H1 (cell line): ENCODE measurements at regions not wholly inside any gene's neighbourhood (a gene's known extent, or its start where the extent isn't known, plus 50 kb on each side); places are given as distances from the start of the nearest gene placed in this dataset.

Source experiments
- ASH2L ChIP-seq: fragments of 200-600, 300-600 bp; sonication (generic); IDR thresholded peaks from one replicate; pipeline ENCODE4 v1.7.1; 2017; ENCODE audit warnings: low read length
- BCL11A ChIP-seq, 2 experiments: IDR thresholded peaks; one replicate each; pipeline ENCODE4 v1.6.1; 2011; ENCODE audit warnings: low read depth in 2 of 2, low read length in 2 of 2, mild to moderate bottlenecking in 2 of 2
- EGR1 ChIP-seq: IDR thresholded peaks from 2 replicates; pipeline ENCODE4 v1.6.1; 2011; ENCODE audit warnings: low read depth, low read length, borderline replicate concordance
- EP300 ChIP-seq, 2 experiments: IDR thresholded peaks; 1 replicate in 1 of 2; 2 replicates in 1 of 2; pipeline ENCODE4 v1.6.1; 2011 to 2012; ENCODE audit warnings: low read depth in 2 of 2, low read length in 2 of 2, mild to moderate bottlenecking in 2 of 2, borderline replicate concordance in 1 of 2, inconsistent platforms in 1 of 2, moderate library complexity in 1 of 2
- HDAC6 ChIP-seq: IDR thresholded peaks from one replicate; pipeline ENCODE4 v1.7.1; 2012; ENCODE audit warnings: low read depth, mild to moderate bottlenecking, inconsistent platforms, low read length, moderate library complexity
- KDM1A ChIP-seq: fragments of 200-600, 300-600 bp; sonication (generic); IDR thresholded peaks from 2 replicates; pipeline ENCODE4 v1.7.1; 2016; ENCODE audit warnings: mild to moderate bottlenecking, low read length, borderline replicate concordance
- KDM5A ChIP-seq: fragments of 200-600 bp; IDR thresholded peaks from 2 replicates; pipeline ENCODE4 v1.7.1; 2012; ENCODE audit warnings: mild to moderate bottlenecking, low read length, inconsistent platforms, mixed read lengths
- NANOG ChIP-seq: IDR thresholded peaks from 2 replicates; pipeline ENCODE4 v1.6.1; 2011; ENCODE audit warnings: low read length, low read depth, mild to moderate bottlenecking, inconsistent platforms; ENCODE audit not compliant: insufficient read depth, poor library complexity, severe bottlenecking
- SIX5 ChIP-seq: IDR thresholded peaks from 2 replicates; pipeline ENCODE4 v1.6.1; 2011; ENCODE audit warnings: mild to moderate bottlenecking, low read depth, low read length

DNA sequence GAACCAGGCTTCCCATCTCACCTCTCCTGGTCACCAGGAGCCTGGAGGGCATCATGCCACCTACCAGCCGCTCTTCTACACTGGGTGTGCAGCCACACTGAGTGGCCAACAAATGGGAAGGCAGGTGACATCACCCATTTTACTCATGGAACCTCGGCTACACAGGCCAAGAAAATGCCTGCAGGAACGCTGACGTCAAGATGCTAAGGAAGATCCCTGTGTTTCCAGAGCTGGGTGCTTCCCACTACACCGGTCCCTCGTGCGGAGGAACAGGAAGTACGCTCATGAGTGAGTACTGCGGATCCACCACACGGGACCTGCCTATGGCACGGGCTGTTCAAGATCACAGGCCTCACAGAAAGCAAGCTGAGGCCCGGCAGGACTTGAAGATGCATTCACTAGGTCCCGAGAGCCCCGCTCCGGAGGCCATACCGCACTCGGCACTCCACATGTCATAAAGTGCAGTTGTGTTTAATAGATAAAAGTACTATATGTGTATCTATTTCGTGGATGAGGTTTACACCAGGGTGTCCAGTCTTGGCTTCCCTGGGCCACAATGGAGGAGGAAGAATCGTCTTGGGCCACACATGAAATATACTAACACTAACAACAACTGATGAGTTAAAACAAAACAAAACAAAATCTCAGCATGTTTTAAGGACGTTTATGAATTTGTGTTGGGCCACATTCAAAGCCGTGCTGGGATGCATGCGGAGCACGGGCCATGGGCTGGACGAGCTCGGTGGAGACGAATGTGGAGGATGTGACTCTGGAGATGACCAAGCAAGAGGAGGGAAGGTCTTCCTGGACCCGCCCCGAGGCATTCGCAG is 257.9 kb downstream of the THBS2 start (continued):
- TF ChIP-seq EP300 (IDR thresholded peaks at IDR 0.05; ENCODE audit: borderline replicate concordance in 1 of 2, low read depth in 2 of 2, low read length in 2 of 2), result no peak
- no peak for TF ChIP-seq ASH2L
- TF ChIP-seq NANOG, result no peak
- no peak for TF ChIP-seq SIX5
- no peak for TF ChIP-seq KDM5A
- no peak for TF ChIP-seq EGR1
- TF ChIP-seq BCL11A (IDR thresholded peaks at IDR 0.05; ENCODE audit: low read depth in 2 of 2, low read length in 2 of 2), result no peak
- no peak for TF ChIP-seq HDAC6
- TF ChIP-seq KDM1A, result no peak
